Endothelial cell of umbilical vein (primary cell): ENCODE measurements at regions not wholly inside any gene's neighbourhood (a gene's known extent, or its start where the extent isn't known, plus 50 kb on each side); places are given as distances from the start of the nearest gene placed in this dataset.
A peak's percentile ranks its signal among the peaks of the same experiment; 100 is the strongest.

Source experiments
- BruUV-seq: library from RNA; stranded (reverse); fragments of 400-500 nt; replicated peaks from 2 replicates; lab custom pipeline; 2021; lab: Mats Ljungman, UMichigan
- CTCF ChIA-PET: fragments of 300-600, 350-600 bp; sonication (Branson Sonifier 250); formaldehyde crosslinking; loops from one replicate; lab custom pipeline; 2021; ENCODE audit warnings: antibody characterized with exemption, inconsistent platforms; lab: Charles Lee
- POLR2A ChIA-PET: fragments of 300-600, 350-600 bp; sonication (Branson Sonifier 250); formaldehyde crosslinking; loops from one replicate; lab custom pipeline; 2021; ENCODE audit warnings: antibody characterized with exemption, inconsistent platforms; lab: Charles Lee
- DNase-seq: peaks from one replicate; pipeline ENCODE4 v3.0.0-alpha.2; 2011; ENCODE audit warnings: low read depth, low spot score
- FAIRE-seq: peaks from 2 replicates; lab custom pipeline; 2011; peaks lifted over from hg19 to GRCh38; lab: Jason Lieb, UNC
- H2AFZ ChIP-seq: 2 replicates; pipeline ENCODE4 v1.6.0; 2012; ENCODE audit warnings: low read depth, low read length, control low read depth, inconsistent platforms
- H3K27ac ChIP-seq: 2 replicates; pipeline ENCODE4 v1.5.1; 2011; ENCODE audit warnings: low read depth, mild to moderate bottlenecking, control low read depth, low read length, moderate library complexity; ENCODE audit not compliant: insufficient read depth
- H3K27me3 ChIP-seq, 2 experiments: 2 replicates each; pipeline versions ENCODE4 v1.6.0 to v1.6.1; 2011; ENCODE audit warnings: low read length in 2 of 2, mixed read lengths in 1 of 2; ENCODE audit not compliant: control insufficient read depth in 2 of 2, insufficient read depth in 2 of 2
- H3K36me3 ChIP-seq, 2 experiments: 2 replicates in 1 of 2; 3 replicates in 1 of 2; pipeline ENCODE4 v1.5.1; 2011; ENCODE audit warnings: low read length in 2 of 2, mild to moderate bottlenecking in 1 of 2, moderate library complexity in 1 of 2; ENCODE audit not compliant: control insufficient read depth in 2 of 2, insufficient read depth in 2 of 2; ENCODE audit errors: extremely low read depth in 1 of 2
- H3K4me1 ChIP-seq: 3 replicates; pipeline ENCODE4 v1.5.1; 2011; ENCODE audit warnings: mild to moderate bottlenecking, low read length; ENCODE audit not compliant: control insufficient read depth, insufficient read depth; ENCODE audit errors: extremely low read depth
- H3K4me2 ChIP-seq: 2 replicates; pipeline ENCODE4 v1.6.1; 2011; ENCODE audit warnings: low read length, control low read depth, mixed read lengths; ENCODE audit not compliant: insufficient read depth
- H3K4me3 ChIP-seq, 3 experiments: fragments of 200-600 bp in 1 of 3; sonication (generic), shearing (Covaris generic) in 1 of 3; replicated peaks in 1 of 3; 2 replicates each; pipeline ENCODE4 v1.5.1; 2011 to 2016; ENCODE audit warnings: control low read depth in 3 of 3, low read length in 3 of 3, mild to moderate bottlenecking in 2 of 3, inconsistent platforms in 1 of 3, low read depth in 1 of 3, moderate library complexity in 1 of 3; ENCODE audit not compliant: insufficient read depth in 1 of 3
- H3K79me2 ChIP-seq: 2 replicates; pipeline ENCODE4 v1.6.0; 2012; ENCODE audit warnings: low read length, inconsistent platforms; ENCODE audit not compliant: control insufficient read depth, insufficient read depth
- H3K9ac ChIP-seq: replicated peaks from 2 replicates; pipeline ENCODE3; 2011; ENCODE audit warnings: low read length, control low read depth; ENCODE audit not compliant: insufficient read depth; ENCODE audit errors: extremely low read depth
- H3K9me1 ChIP-seq: replicated peaks from 3 replicates; pipeline ENCODE4 v1.6.0; 2011; ENCODE audit warnings: mild to moderate bottlenecking, low read length; ENCODE audit not compliant: control insufficient read depth, insufficient read depth; ENCODE audit errors: extremely low read depth
- H3K9me3 ChIP-seq: replicated peaks from 2 replicates; pipeline ENCODE4 v1.5.1; 2012; ENCODE audit warnings: low read length, inconsistent platforms; ENCODE audit not compliant: control insufficient read depth, insufficient read depth
- H4K20me1 ChIP-seq: replicated peaks from 2 replicates; pipeline ENCODE3; 2011; ENCODE audit warnings: mild to moderate bottlenecking, low read length; ENCODE audit not compliant: control insufficient read depth, insufficient read depth; ENCODE audit errors: extremely low read depth
- EZH2 ChIP-seq: IDR thresholded peaks from 2 replicates; pipeline ENCODE4 v1.6.1; 2012; ENCODE audit warnings: borderline replicate concordance, low read depth, mild to moderate bottlenecking, moderate library complexity, low read length, inconsistent platforms; ENCODE audit not compliant: severe bottlenecking
- FOS ChIP-seq: IDR thresholded peaks from 2 replicates; pipeline ENCODE4 v1.6.1; 2011; ENCODE audit warnings: mild to moderate bottlenecking, low read length, moderate library complexity, borderline replicate concordance; ENCODE audit not compliant: insufficient read depth
- GATA2 ChIP-seq: IDR thresholded peaks from 2 replicates; pipeline ENCODE4 v1.7.0; 2011; ENCODE audit warnings: low read depth, mild to moderate bottlenecking, moderate library complexity, mixed read lengths, low read length; ENCODE audit not compliant: insufficient read length, insufficient read depth
- JUN ChIP-seq: IDR thresholded peaks from 2 replicates; pipeline ENCODE4 v1.6.1; 2011; ENCODE audit warnings: borderline replicate concordance, low read depth; ENCODE audit not compliant: insufficient read length, insufficient read depth
- MYC ChIP-seq: IDR thresholded peaks from one replicate; pipeline ENCODE4 v1.6.1; 2011; ENCODE audit warnings: mild to moderate bottlenecking, low read depth, low read length
- POLR2A ChIP-seq: IDR thresholded peaks from 2 replicates; pipeline ENCODE4 v1.6.1; 2012; ENCODE audit warnings: low read depth, mild to moderate bottlenecking, control low read depth, low read length
- POLR2AphosphoS5 ChIP-seq: IDR thresholded peaks from 2 replicates; pipeline ENCODE4 v1.6.1; 2012; ENCODE audit warnings: low read depth, mild to moderate bottlenecking, control low read depth, low read length, moderate library complexity; ENCODE audit not compliant: insufficient read depth
- dilution Hi-C: fragments of 300-500 bp; cut with MboI; formaldehyde crosslinking; loops from one replicate; pipeline ENCODE4 v1.15.0; 2019; ENCODE audit warnings: low sequenced_read_pairs; ENCODE audit not compliant: extremely low pct_ligation_motif_present
- intact Hi-C: fragments of 100-400 bp; cut with micrococcal nuclease; formaldehyde crosslinking; loops from one replicate; pipeline ENCODE4 v1.10.0; 2022
- TF ChIP-seq, protein P1 (sequence below): IDR thresholded peaks from 2 replicates; pipeline ENCODE4 v1.6.1; 2011; ENCODE audit not compliant: insufficient read depth, insufficient read length
- TF ChIP-seq, protein P2 (sequence below), 2 donors: IDR thresholded peaks; 1 replicate in 1 of 2; 2 replicates in 1 of 2; pipeline ENCODE4 v1.5.1; 2011; ENCODE audit warnings: low read length in 2 of 2, mild to moderate bottlenecking in 2 of 2, moderate library complexity in 2 of 2, control low read depth in 1 of 2, inconsistent platforms in 1 of 2, low read depth in 1 of 2; ENCODE audit not compliant: insufficient read depth in 1 of 2; ENCODE audit errors: extremely low read depth in 1 of 2

DNA sequence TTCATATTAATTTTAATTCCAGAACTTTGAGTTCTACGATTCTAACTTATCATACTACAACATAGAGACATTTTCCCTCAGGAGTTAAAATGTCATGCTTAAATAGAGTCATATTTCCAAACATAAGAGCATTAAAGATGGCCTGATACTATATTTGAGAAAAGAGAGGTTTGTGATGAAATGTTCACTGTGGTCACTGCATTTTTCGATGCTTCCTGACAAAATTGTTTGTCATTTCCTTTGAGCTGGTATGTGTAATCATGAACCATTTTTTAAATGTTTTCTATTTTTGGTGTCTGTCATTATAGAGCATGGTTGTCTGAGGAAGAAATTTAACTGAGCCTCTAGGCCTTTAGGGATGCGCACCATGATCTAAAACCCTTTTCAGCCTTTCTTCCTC is 721.4 kb upstream of the NR2F2 start:
- Histone ChIP-seq H3K27ac (peak overlapping the region; percentile 13), H3K4me2 (peak overlapping the region; percentile 57), H3K9ac (no peak overlapping the region), H4K20me1 (no peaks in the 10 kb centered on the region), H3K4me3 (no peak overlapping the region), H3K36me3 (no peaks in the 10 kb centered on the region), H3K4me1 (peaks cover 23% of the 10 kb centered on the region), H3K9me3 (no peaks in the 10 kb centered on the region), H2AFZ (peak overlapping the region; percentile 62), H3K9me1 (no peaks in the 10 kb centered on the region), H3K79me2 (no peaks in the 10 kb centered on the region), H3K27me3 (no peaks in the 10 kb centered on the region)
- DNase-seq (peak; percentile 47), FAIRE-seq (peak; percentile 64)
- ChIA-PET CTCF (no interaction called here), POLR2A (no interaction called here)
- TF ChIP-seq FOS (peak; percentile 32), GATA2 (no peak)
- no TSS peak for BruUV-seq
- dilution Hi-C loops (no loop called here), intact Hi-C loops (loop anchor here (5.0 kb wide), 2 partner anchors 73 to 718 kb away; no protein-coding TSS in a partner anchor)

DNA sequence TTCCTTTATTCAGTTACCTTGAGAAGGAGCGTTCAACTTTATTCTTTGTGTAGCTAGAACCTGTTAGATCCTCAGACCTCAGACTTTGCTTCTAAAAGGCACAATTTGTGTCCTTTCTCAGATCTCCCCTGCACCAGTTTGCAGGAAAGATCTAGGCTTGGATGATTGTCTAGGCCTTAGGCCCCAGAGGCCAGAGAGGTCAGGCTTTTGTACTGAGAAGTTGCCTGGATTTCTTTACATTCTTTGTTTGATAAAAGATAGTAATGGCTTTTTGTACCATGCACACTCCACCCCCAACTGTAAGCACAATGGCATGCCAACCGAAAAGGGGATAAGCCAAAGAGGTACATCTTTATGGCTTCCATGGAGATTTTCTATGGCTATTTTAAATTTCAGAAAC is 719.6 kb upstream of the NR2F2 start:
- intact Hi-C loops (loop anchor here (10.0 kb wide), 1 partner anchor 1026 kb away; no protein-coding TSS in a partner anchor), dilution Hi-C loops (no loop called here)
- no peaks in the 10 kb centered on the region for H3K27me3 ChIP-seq
- no TSS peak for BruUV-seq
- TF ChIP-seq FOS (no peak), MYC (no peak), JUN (no peak), GATA2 (no peak), EZH2 (no peak), POLR2AphosphoS5 (no peak), POLR2A (no peak)
- TF ChIP-seq, protein P1, sequence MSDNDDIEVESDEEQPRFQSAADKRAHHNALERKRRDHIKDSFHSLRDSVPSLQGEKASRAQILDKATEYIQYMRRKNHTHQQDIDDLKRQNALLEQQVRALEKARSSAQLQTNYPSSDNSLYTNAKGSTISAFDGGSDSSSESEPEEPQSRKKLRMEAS = no peak
- TF ChIP-seq, protein P2, sequence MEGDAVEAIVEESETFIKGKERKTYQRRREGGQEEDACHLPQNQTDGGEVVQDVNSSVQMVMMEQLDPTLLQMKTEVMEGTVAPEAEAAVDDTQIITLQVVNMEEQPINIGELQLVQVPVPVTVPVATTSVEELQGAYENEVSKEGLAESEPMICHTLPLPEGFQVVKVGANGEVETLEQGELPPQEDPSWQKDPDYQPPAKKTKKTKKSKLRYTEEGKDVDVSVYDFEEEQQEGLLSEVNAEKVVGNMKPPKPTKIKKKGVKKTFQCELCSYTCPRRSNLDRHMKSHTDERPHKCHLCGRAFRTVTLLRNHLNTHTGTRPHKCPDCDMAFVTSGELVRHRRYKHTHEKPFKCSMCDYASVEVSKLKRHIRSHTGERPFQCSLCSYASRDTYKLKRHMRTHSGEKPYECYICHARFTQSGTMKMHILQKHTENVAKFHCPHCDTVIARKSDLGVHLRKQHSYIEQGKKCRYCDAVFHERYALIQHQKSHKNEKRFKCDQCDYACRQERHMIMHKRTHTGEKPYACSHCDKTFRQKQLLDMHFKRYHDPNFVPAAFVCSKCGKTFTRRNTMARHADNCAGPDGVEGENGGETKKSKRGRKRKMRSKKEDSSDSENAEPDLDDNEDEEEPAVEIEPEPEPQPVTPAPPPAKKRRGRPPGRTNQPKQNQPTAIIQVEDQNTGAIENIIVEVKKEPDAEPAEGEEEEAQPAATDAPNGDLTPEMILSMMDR (IDR thresholded peaks at IDR 0.05; ENCODE audit: extremely low read depth in 1 of 2, insufficient read depth in 1 of 2, low read depth in 1 of 2, low read length in 2 of 2) = no peak
- FAIRE-seq (no peak), DNase-seq (no peak)
- H3K9me3 ChIP-seq = no peaks in the 10 kb centered on the region
- ChIA-PET POLR2A (no interaction called here), CTCF (interaction anchor here (0.9 to 1.1 kb wide), 2 partner anchors 11 to 19 kb away, joined by 3 read pairs; no protein-coding TSS in a partner anchor)
- H2AFZ ChIP-seq = no peak overlapping the region
- no peak overlapping the region for H3K4me3 ChIP-seq
- H4K20me1 ChIP-seq = no peaks in the 10 kb centered on the region
- H3K36me3 ChIP-seq = no peaks in the 10 kb centered on the region
- no peak overlapping the region for H3K27ac ChIP-seq
- no peaks in the 10 kb centered on the region for H3K79me2 ChIP-seq
- H3K9me1 ChIP-seq = no peaks in the 10 kb centered on the region
- H3K4me1 ChIP-seq = peaks cover 13% of the 10 kb centered on the region
- H3K9ac ChIP-seq = no peak overlapping the region
- no peak overlapping the region for H3K4me2 ChIP-seq
